Neuronal stem cell (in vitro differentiated cells): ENCODE measurements at regions not wholly inside any gene's neighbourhood (a gene's known extent, or its start where the extent isn't known, plus 50 kb on each side); places are given as distances from the start of the nearest gene placed in this dataset.
A peak's percentile ranks its signal among the peaks of the same experiment; 100 is the strongest.

ENCODE experiments used
- DNase-seq: peaks from one replicate; pipeline ENCODE4 v3.0.0-alpha.2; 2013; ENCODE audit warnings: low spot score
- H2AFZ ChIP-seq: one replicate; pipeline ENCODE4 v1.6.1; 2013; ENCODE audit warnings: mild to moderate bottlenecking, low read length, inconsistent platforms
- H2AK5ac ChIP-seq: 2 replicates; pipeline ENCODE4 v1.6.1; 2013; ENCODE audit warnings: low read depth, mild to moderate bottlenecking, inconsistent platforms, low read length, moderate library complexity, mixed read lengths
- H2BK120ac ChIP-seq: 2 replicates; pipeline ENCODE4 v1.6.1; 2013; ENCODE audit warnings: low read depth, mild to moderate bottlenecking, inconsistent platforms, low read length, moderate library complexity, mixed read lengths
- H2BK12ac ChIP-seq: one replicate; pipeline ENCODE4 v1.6.1; 2013; ENCODE audit warnings: low read length, inconsistent platforms
- H2BK15ac ChIP-seq: 2 replicates; pipeline ENCODE4 v1.6.1; 2013; ENCODE audit warnings: mild to moderate bottlenecking, low read length, inconsistent platforms, mixed read lengths
- H2BK5ac ChIP-seq: one replicate; pipeline ENCODE4 v1.6.1; 2013; ENCODE audit warnings: inconsistent platforms, mild to moderate bottlenecking, low read length, moderate library complexity
- H3K14ac ChIP-seq: one replicate; pipeline ENCODE4 v1.6.1; 2013; ENCODE audit warnings: low read length, inconsistent platforms
- H3K18ac ChIP-seq: 2 replicates; pipeline ENCODE4 v1.6.1; 2013; ENCODE audit warnings: low read length, inconsistent platforms
- H3K23ac ChIP-seq: 2 replicates; pipeline ENCODE4 v1.6.1; 2013; ENCODE audit warnings: low read depth, mild to moderate bottlenecking, mixed read lengths, low read length, inconsistent platforms; ENCODE audit not compliant: poor library complexity
- H3K27ac ChIP-seq: replicated peaks from 3 replicates; pipeline ENCODE4 v1.5.1; 2013; ENCODE audit warnings: low read length, inconsistent platforms
- H3K27me3 ChIP-seq, 3 experiments: 2 replicates each; pipeline ENCODE4 v1.6.1; 2013; ENCODE audit warnings: low read length in 3 of 3, mild to moderate bottlenecking in 2 of 3, inconsistent platforms in 1 of 3, low read depth in 1 of 3, mixed read lengths in 1 of 3, moderate library complexity in 1 of 3; ENCODE audit not compliant: control insufficient read depth in 3 of 3, insufficient read depth in 3 of 3
- H3K36me3 ChIP-seq, 2 donors: replicated peaks in 1 of 2; 2 replicates each; pipeline ENCODE4 v1.6.1; 2013; ENCODE audit warnings: low read length in 2 of 2; ENCODE audit not compliant: control insufficient read depth in 2 of 2, insufficient read depth in 2 of 2
- H3K4ac ChIP-seq: 2 replicates; pipeline ENCODE4 v1.6.1; 2013; ENCODE audit warnings: inconsistent platforms, mild to moderate bottlenecking, low read length, moderate library complexity
- H3K4me1 ChIP-seq, 2 donors: 1 replicate in 1 of 2; 2 replicates in 1 of 2; pipeline ENCODE4 v1.6.1; 2013; ENCODE audit warnings: low read length in 2 of 2, low read depth in 1 of 2; ENCODE audit not compliant: control insufficient read depth in 2 of 2, insufficient read depth in 1 of 2
- H3K4me2 ChIP-seq: one replicate; pipeline ENCODE4 v1.6.1; 2013; ENCODE audit warnings: mild to moderate bottlenecking, low read length, inconsistent platforms; ENCODE audit not compliant: insufficient read depth, poor library complexity, severe bottlenecking
- H3K4me3 ChIP-seq, 2 donors: 2 replicates each; pipeline ENCODE4 v1.5.1; 2013; ENCODE audit warnings: low read length in 2 of 2, mild to moderate bottlenecking in 2 of 2, inconsistent platforms in 1 of 2, moderate library complexity in 1 of 2
- H3K79me1 ChIP-seq: one replicate; pipeline ENCODE4 v1.6.1; 2013; ENCODE audit warnings: low read depth, mild to moderate bottlenecking, inconsistent platforms, low read length, moderate library complexity
- H3K9ac ChIP-seq: one replicate; pipeline ENCODE4 v1.6.1; 2013; ENCODE audit warnings: mild to moderate bottlenecking, low read depth, low read length, inconsistent platforms; ENCODE audit not compliant: poor library complexity
- H3K9me3 ChIP-seq, 2 donors: replicated peaks in 1 of 2; 2 replicates each; pipeline versions ENCODE3 to v1.6.1; 2013; ENCODE audit warnings: low read length in 2 of 2, mild to moderate bottlenecking in 2 of 2, inconsistent platforms in 1 of 2, low read depth in 1 of 2, mixed read lengths in 1 of 2, moderate library complexity in 1 of 2; ENCODE audit not compliant: control insufficient read depth in 2 of 2, insufficient read depth in 1 of 2
- H4K8ac ChIP-seq: one replicate; pipeline ENCODE4 v1.6.1; 2013; ENCODE audit warnings: low read depth, mild to moderate bottlenecking, inconsistent platforms, low read length, moderate library complexity
- H4K91ac ChIP-seq: one replicate; pipeline ENCODE4 v1.6.1; 2013; ENCODE audit warnings: low read length, low read depth, mild to moderate bottlenecking, inconsistent platforms; ENCODE audit not compliant: poor library complexity
- WGBS, 2 donors: extraction: QIAGEN DNeasy Blood & Tissue Kit; methylation state at CpG; one replicate each; pipeline ENCODE4 v1.1.7; 2013; ENCODE audit warnings: missing lambda C conversion rate in 2 of 2, mixed read lengths in 1 of 2; ENCODE audit not compliant: insufficient read length in 2 of 2, insufficient replicate concordance in 1 of 2; ENCODE audit errors: extremely low coverage in 2 of 2; 5-methylcytosine and 5-hydroxymethylcytosine counted together

GRCh38 chr6:97462031-97462430 lies 179.0 kb upstream of the MMS22L start:
- DNase-seq: no peak
- no peak overlapping the region for H3K4me2 ChIP-seq
- no peak overlapping the region for H2AK5ac ChIP-seq
- no peak overlapping the region for H2BK5ac ChIP-seq
- H2BK120ac ChIP-seq: no peak overlapping the region
- no peak overlapping the region for H4K8ac ChIP-seq
- no peaks in the 10 kb centered on the region for H3K9me3 ChIP-seq
- H3K4ac ChIP-seq: no peak overlapping the region
- H2BK15ac ChIP-seq: no peak overlapping the region
- H4K91ac ChIP-seq: no peak overlapping the region
- peaks cover 5 to 15% of the 10 kb centered on the region in 2 donors for H3K4me1 ChIP-seq
- no CpG with 5 or more reads among the region's 3 CpGs for WGBS, 2 donors
- H3K36me3 ChIP-seq: no peaks in the 10 kb centered on the region
- no peak overlapping the region for H3K27ac ChIP-seq
- H3K23ac ChIP-seq: no peak overlapping the region
- H2AFZ ChIP-seq: no peak overlapping the region
- H3K18ac ChIP-seq: no peak overlapping the region
- H3K14ac ChIP-seq: no peak overlapping the region
- H3K9ac ChIP-seq: no peak overlapping the region
- no peaks in the 10 kb centered on the region for H3K79me1 ChIP-seq
- no peaks in the 10 kb centered on the region for H3K27me3 ChIP-seq
- no peak overlapping the region for H3K4me3 ChIP-seq
- no peak overlapping the region for H2BK12ac ChIP-seq

- H3K27me3 ChIP-seq: no peaks in the 10 kb centered on the region
- H3K4ac ChIP-seq: no peak overlapping the region
- no peak overlapping the region for H2BK15ac ChIP-seq
- H2AFZ ChIP-seq: peak overlapping the region; percentile 34
- no peak overlapping the region for H3K14ac ChIP-seq
- H2AK5ac ChIP-seq: no peak overlapping the region
- no peaks in the 10 kb centered on the region for H3K9me3 ChIP-seq
- no peaks in the 10 kb centered on the region for H3K79me1 ChIP-seq
- H3K4me2 ChIP-seq: no peak overlapping the region
- no peak overlapping the region for H2BK120ac ChIP-seq
- DNase-seq: no peak
- H2BK5ac ChIP-seq: no peak overlapping the region
- no peak overlapping the region for H2BK12ac ChIP-seq
- no peak overlapping the region for H3K27ac ChIP-seq
- no peak overlapping the region for H3K9ac ChIP-seq
- no peaks in the 10 kb centered on the region for H3K36me3 ChIP-seq
- no peak overlapping the region for H4K8ac ChIP-seq
- no peak overlapping the region for H3K23ac ChIP-seq
- H3K4me1 ChIP-seq: peaks cover 5 to 15% of the 10 kb centered on the region in 2 donors
- WGBS, 2 donors: no CpG with 5 or more reads among the region's 4 CpGs
- no peak overlapping the region for H3K4me3 ChIP-seq
- no peak overlapping the region for H4K91ac ChIP-seq
- no peak overlapping the region for H3K18ac ChIP-seq
Observed at GRCh38 chr6:97462938-97463598, 180.1 kb upstream of the MMS22L start.

- Histone ChIP-seq H3K4me1 (peaks cover 5 to 12% of the 10 kb centered on the region in 2 donors), H2BK120ac (no peak overlapping the region), H3K9me3 (no peaks in the 10 kb centered on the region), H3K27ac (peak overlapping the region; percentile 33), H3K4me2 (no peak overlapping the region), H3K36me3 (no peaks in the 10 kb centered on the region), H2BK5ac (no peak overlapping the region), H3K23ac (no peak overlapping the region), H2BK12ac (no peak overlapping the region), H3K4me3 (no peak overlapping the region), H3K18ac (no peak overlapping the region), H2AFZ (peak overlapping the region; percentile 54), H4K91ac (no peak overlapping the region), H2AK5ac (no peak overlapping the region), H3K27me3 (no peaks in the 10 kb centered on the region), H3K9ac (no peak overlapping the region), H3K14ac (no peak overlapping the region), H4K8ac (no peak overlapping the region), H3K4ac (no peak overlapping the region), H3K79me1 (no peaks in the 10 kb centered on the region), H2BK15ac (no peak overlapping the region)
- no CpG with 5 or more reads among the region's 6 CpGs for WGBS, 2 donors
- DNase-seq: peak; percentile 48
Observed at GRCh38 chr6:97465877-97466561, 183.0 kb upstream of the MMS22L start.

GRCh38 chr6:97468981-97469380 lies 186.0 kb upstream of the MMS22L start:
- Histone ChIP-seq H3K27me3 (no peaks in the 10 kb centered on the region), H4K91ac (no peak overlapping the region), H3K9me3 (no peaks in the 10 kb centered on the region), H3K4ac (no peak overlapping the region), H3K23ac (no peak overlapping the region), H3K4me3 (no peak overlapping the region), H2BK5ac (no peak overlapping the region), H3K79me1 (no peaks in the 10 kb centered on the region), H2AK5ac (no peak overlapping the region), H2BK120ac (no peak overlapping the region), H3K9ac (no peak overlapping the region), H3K27ac (no peak overlapping the region), H3K4me2 (no peak overlapping the region), H2AFZ (no peak overlapping the region), H3K14ac (no peak overlapping the region), H3K36me3 (no peaks in the 10 kb centered on the region), H3K18ac (no peak overlapping the region), H3K4me1 (peaks cover 3 to 6% of the 10 kb centered on the region in 2 donors), H2BK12ac (no peak overlapping the region), H4K8ac (no peak overlapping the region), H2BK15ac (no peak overlapping the region)
- DNase-seq: no peak
